ENCODE measurements at regions not wholly inside any gene's neighbourhood (a gene's known extent, or its start where the extent isn't known, plus 50 kb on each side); places are given as distances from the start of the nearest gene placed in this dataset.
"Not testable (repeated sequence)": the region's sequence is repeated elsewhere in the genome, so short reads cannot be mapped to it uniquely, and the experiment has no call there.

GRCh38 chr11:45000918-45001317 lies 50.2 kb upstream of the TP53I11 start:
- no peak for DNase-seq (ENCODE audit: low read depth in 1 of 2, low spot score in 1 of 2)
- no peak for TF ChIP-seq JUND (IDR thresholded peaks at IDR 0.05; ENCODE audit: low read depth)
- in situ Hi-C loops (cut with HindIII; ENCODE audit: low pct_unique_long_range_greater_than_20kb, low sequenced_read_pairs): no loop called here

GRCh38 chr11:45001466-45002165 lies 50.9 kb upstream of the TP53I11 start:
- DNase-seq (ENCODE audit: low read depth in 1 of 2, low spot score in 1 of 2): no peak
- in situ Hi-C loops (cut with HindIII; ENCODE audit: low pct_unique_long_range_greater_than_20kb, low sequenced_read_pairs): no loop called here

GRCh38 chr11:45005106-45005505 lies 54.4 kb upstream of the TP53I11 start:
- DNase-seq (ENCODE audit: low read depth in 1 of 2, low spot score in 1 of 2): peak in 1 of 2 experiments; percentile 66
- in situ Hi-C loops (cut with HindIII; ENCODE audit: low pct_unique_long_range_greater_than_20kb, low sequenced_read_pairs): no loop called here
- TF ChIP-seq JUND (IDR thresholded peaks at IDR 0.05; ENCODE audit: low read depth): peak; percentile 54; the same call in 1 of the 2 replicates

More at GRCh38 chr11:45001466-45002165, 50.9 kb upstream of the TP53I11 start:
- TF ChIP-seq JUND (IDR thresholded peaks at IDR 0.05; ENCODE audit: low read depth): no peak

DNA sequence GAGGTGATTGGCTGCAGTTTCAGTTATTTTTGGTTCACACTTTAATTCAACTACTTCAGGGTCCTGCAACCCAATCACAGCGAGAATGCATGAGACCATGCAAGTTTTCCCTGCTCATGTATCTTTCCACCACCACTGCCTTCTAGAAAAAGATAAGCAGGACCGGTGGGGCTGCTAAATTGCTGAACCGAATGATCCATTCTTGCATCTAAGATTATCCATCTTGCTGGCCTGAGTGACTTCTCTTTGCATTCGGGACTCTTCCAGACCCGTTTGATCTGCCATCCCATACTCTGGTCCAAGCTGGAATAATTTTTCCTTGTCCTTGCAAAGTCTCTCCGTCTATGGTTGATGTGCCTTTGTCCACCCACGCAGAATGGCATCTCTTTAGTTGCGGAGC lies 56.3 kb upstream of the TP53I11 start:
- TF ChIP-seq JUND (IDR thresholded peaks at IDR 0.05; ENCODE audit: low read depth): no peak
- no peak for DNase-seq (ENCODE audit: low read depth in 1 of 2, low spot score in 1 of 2)
- in situ Hi-C loops (cut with HindIII; ENCODE audit: low pct_unique_long_range_greater_than_20kb, low sequenced_read_pairs): no loop called here

- in situ Hi-C loops (cut with HindIII; ENCODE audit: low pct_unique_long_range_greater_than_20kb, low sequenced_read_pairs); DNase-seq (ENCODE audit: low read depth in 1 of 2, low spot score in 1 of 2): not testable (repeated sequence)
Measured at GRCh38 chr11:45015983-45016382, 65.3 kb upstream of the TP53I11 start.

DNA sequence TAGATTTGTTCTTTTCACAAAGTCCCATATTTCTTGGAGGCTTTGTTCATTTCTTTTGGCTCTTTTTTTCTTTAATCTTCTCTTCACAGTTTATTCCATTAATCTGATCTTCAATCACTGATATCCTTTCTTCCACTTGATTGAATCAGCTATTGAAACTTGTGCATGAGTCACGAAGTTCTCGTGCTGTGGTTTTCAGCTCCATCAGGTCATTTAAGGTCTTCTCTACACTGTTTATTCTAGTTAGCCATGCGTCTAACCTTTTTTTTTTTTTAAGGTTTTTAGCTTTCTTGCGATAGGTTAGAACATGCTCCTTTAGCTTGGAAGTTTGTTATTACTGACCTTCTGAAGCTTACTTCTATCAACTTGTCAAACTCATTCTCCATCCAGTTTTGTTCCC lies 65.8 kb upstream of the TP53I11 start:
- in situ Hi-C loops (cut with HindIII; ENCODE audit: low pct_unique_long_range_greater_than_20kb, low sequenced_read_pairs); DNase-seq (ENCODE audit: low read depth in 1 of 2, low spot score in 1 of 2): not testable (repeated sequence)

DNA sequence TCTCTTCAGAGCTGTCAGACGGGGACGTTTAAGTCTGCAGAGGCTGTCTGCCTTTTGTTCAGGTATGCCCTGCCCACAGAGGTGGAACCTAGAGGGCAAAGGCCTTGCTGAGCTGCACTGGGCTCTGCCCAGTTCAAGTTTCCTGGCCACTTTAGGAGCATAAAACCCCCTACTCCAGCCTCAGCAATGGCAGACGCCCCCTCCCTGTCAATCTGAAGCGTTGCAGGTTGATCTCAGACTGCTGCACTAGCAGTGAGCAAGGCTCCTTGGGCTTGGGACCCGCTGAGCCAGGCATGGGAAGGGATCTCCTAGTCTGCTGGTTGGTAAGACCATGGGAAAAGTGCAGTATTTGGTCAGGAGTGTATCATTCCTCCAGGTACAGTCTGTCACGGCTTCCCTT lies 66.6 kb upstream of the TP53I11 start:
- in situ Hi-C loops (cut with HindIII; ENCODE audit: low pct_unique_long_range_greater_than_20kb, low sequenced_read_pairs): no loop called here
- DNase-seq (ENCODE audit: low read depth in 1 of 2, low spot score in 1 of 2): no peak
- no peak for TF ChIP-seq JUND (IDR thresholded peaks at IDR 0.05; ENCODE audit: low read depth)

- TF ChIP-seq JUND (IDR thresholded peaks at IDR 0.05; ENCODE audit: low read depth): no peak
- in situ Hi-C loops (cut with HindIII; ENCODE audit: low pct_unique_long_range_greater_than_20kb, low sequenced_read_pairs): no loop called here
- no peak for DNase-seq (ENCODE audit: low read depth in 1 of 2, low spot score in 1 of 2)
Measured at GRCh38 chr11:45021001-45021400, 70.3 kb upstream of the TP53I11 start.

- DNase-seq (ENCODE audit: low read depth in 1 of 2, low spot score in 1 of 2): no peak
- in situ Hi-C loops (cut with HindIII; ENCODE audit: low pct_unique_long_range_greater_than_20kb, low sequenced_read_pairs): no loop called here
- no peak for TF ChIP-seq JUND (IDR thresholded peaks at IDR 0.05; ENCODE audit: low read depth)
Measured at GRCh38 chr11:45021692-45022141, 71.0 kb upstream of the TP53I11 start.

GRCh38 chr11:45022294-45023064 lies 71.8 kb upstream of the TP53I11 start:
- DNase-seq (ENCODE audit: low read depth in 1 of 2, low spot score in 1 of 2): no peak
- in situ Hi-C loops (cut with HindIII; ENCODE audit: low pct_unique_long_range_greater_than_20kb, low sequenced_read_pairs): no loop called here
- TF ChIP-seq JUND (IDR thresholded peaks at IDR 0.05; ENCODE audit: low read depth): no peak

- in situ Hi-C loops (cut with HindIII; ENCODE audit: low pct_unique_long_range_greater_than_20kb, low sequenced_read_pairs): no loop called here
- no peak for TF ChIP-seq JUND (IDR thresholded peaks at IDR 0.05; ENCODE audit: low read depth)
- no peak for DNase-seq (ENCODE audit: low read depth in 1 of 2, low spot score in 1 of 2)
Measured at GRCh38 chr11:45023065-45023365, 72.3 kb upstream of the TP53I11 start.

DNA sequence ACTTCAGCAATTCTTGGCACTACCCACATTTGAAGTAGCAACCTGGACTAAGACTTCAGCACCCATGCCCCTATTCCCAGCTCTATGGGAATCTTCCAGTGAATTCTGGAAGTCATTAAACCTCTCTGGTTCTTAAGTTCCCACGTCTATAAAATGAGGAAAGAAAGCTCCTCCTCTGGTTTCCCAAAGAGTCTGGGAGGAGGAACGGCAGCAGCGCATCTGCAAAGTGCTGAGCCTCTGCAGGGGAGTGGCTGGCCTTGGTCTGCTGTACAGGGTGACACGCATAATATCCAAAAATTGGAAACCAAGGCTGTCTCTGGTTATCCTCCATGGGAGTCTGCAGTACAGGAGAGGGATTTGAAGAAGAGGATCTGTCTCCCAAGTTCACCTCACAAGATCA lies 73.6 kb upstream of the TP53I11 start:
- DNase-seq (ENCODE audit: low read depth in 1 of 2, low spot score in 1 of 2): no peak
- in situ Hi-C loops (cut with HindIII; ENCODE audit: low pct_unique_long_range_greater_than_20kb, low sequenced_read_pairs): no loop called here
- TF ChIP-seq JUND (IDR thresholded peaks at IDR 0.05; ENCODE audit: low read depth): no peak

DNA sequence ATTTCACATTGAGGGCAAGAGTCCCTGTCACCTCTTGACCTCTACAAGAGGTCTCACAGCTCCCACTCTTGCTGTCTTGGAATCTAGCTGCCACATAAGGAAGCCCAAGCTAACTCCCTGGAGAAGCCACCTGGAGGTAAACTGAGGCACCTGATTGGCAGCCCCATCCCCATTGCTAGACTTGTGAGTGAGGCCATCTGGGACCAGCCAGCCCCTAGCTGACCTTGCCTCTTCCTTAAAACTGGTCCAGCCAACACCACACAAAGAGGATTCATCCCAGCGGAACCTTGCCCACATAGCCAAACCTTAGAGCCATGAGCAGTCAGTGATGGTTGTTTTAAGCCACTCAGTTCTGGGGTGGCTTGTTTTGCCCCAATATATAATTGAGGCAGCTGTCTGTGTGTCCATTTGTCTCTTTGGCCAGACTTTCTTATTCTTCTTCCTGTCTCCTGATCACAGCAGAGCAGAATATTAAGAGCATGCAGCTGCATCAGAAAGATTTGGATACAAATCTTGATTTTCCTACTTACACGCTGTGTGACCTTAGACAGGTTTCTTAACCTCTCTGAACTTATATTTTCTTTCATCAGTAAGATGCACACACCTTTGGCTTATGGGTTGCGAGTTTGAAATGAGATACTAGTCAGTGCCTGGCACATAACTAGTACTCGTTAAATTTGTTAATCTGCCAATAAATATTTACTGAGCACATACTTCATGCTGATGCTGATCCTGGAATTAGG lies 74.3 kb upstream of the TP53I11 start:
- TF ChIP-seq JUND (IDR thresholded peaks at IDR 0.05; ENCODE audit: low read depth): no peak
- DNase-seq (ENCODE audit: low read depth in 1 of 2, low spot score in 1 of 2): no peak
- in situ Hi-C loops (cut with HindIII; ENCODE audit: low pct_unique_long_range_greater_than_20kb, low sequenced_read_pairs): no loop called here
